Epithelial cell of esophagus (primary cell): ENCODE measurements at regions not wholly inside any gene's neighbourhood (a gene's known extent, or its start where the extent isn't known, plus 50 kb on each side); places are given as distances from the start of the nearest gene placed in this dataset.
A peak's percentile ranks its signal among the peaks of the same experiment; 100 is the strongest.

Experiments used
- DNase-seq: peaks from one replicate; pipeline ENCODE4 v3.0.0; 2010; ENCODE audit warnings: low read depth
- H3K4me3 ChIP-seq: 2 replicates; pipeline ENCODE4 v1.5.1; 2011; ENCODE audit warnings: mild to moderate bottlenecking, low read length, control low read depth
- CTCF ChIP-seq: IDR thresholded peaks from 2 replicates; pipeline ENCODE4 v1.5.1; 2011; ENCODE audit warnings: low read depth, mild to moderate bottlenecking, low read length, control low read depth, inconsistent platforms; ENCODE audit not compliant: insufficient read depth; ENCODE audit errors: missing control alignments

- DNase-seq = peak; percentile 59
- H3K4me3 ChIP-seq = no peak overlapping the region
- peak; percentile 76 for TF ChIP-seq CTCF
These were observed 210.9 kb upstream of the HDDC2 start for GRCh38 chr6:125512621-125513020.

- no peak overlapping the region for H3K4me3 ChIP-seq
- no peak for DNase-seq
- TF ChIP-seq CTCF = no peak
These were observed 212.2 kb upstream of the HDDC2 start for GRCh38 chr6:125513978-125514377.

GRCh38 chr6:125516644-125517043, 214.9 kb upstream of the HDDC2 start:
- TF ChIP-seq CTCF = no peak
- H3K4me3 ChIP-seq = no peak overlapping the region
- no peak for DNase-seq

- no peak for DNase-seq
- no peak overlapping the region for H3K4me3 ChIP-seq
- no peak for TF ChIP-seq CTCF
These were observed 217.6 kb upstream of the HDDC2 start for GRCh38 chr6:125519367-125519766.

- DNase-seq = no peak
- H3K4me3 ChIP-seq = no peak overlapping the region
- no peak for TF ChIP-seq CTCF
These were observed 222.6 kb upstream of the HDDC2 start for GRCh38 chr6:125524356-125524755.

- no peak for TF ChIP-seq CTCF
- no peak overlapping the region for H3K4me3 ChIP-seq
- DNase-seq = no peak
These were observed 223.3 kb upstream of the HEY2 start for GRCh38 chr6:125526007-125526720.

- H3K4me3 ChIP-seq = no peak overlapping the region
- no peak for TF ChIP-seq CTCF
These were observed 220.8 kb upstream of the HEY2 start for GRCh38 chr6:125528621-125529041.

More at GRCh38 chr6:125528621-125529041, 220.8 kb upstream of the HEY2 start:
- DNase-seq = no peak
